Endodermal cell (in vitro differentiated cells): ENCODE measurements at regions not wholly inside any gene's neighbourhood (a gene's known extent, or its start where the extent isn't known, plus 50 kb on each side); places are given as distances from the start of the nearest gene placed in this dataset.

Source experiments
- DNase-seq: peaks from one replicate; pipeline ENCODE4 v3.0.0-alpha.2; 2017
- H3K27ac ChIP-seq: 2 replicates; pipeline ENCODE4 v1.5.1; 2013; ENCODE audit warnings: mild to moderate bottlenecking, low read depth, low read length, moderate library complexity
- H3K27me3 ChIP-seq: 2 replicates; pipeline ENCODE4 v1.6.1; 2013; ENCODE audit warnings: mild to moderate bottlenecking, low read length, moderate library complexity; ENCODE audit not compliant: insufficient read depth, control insufficient read depth, poor library complexity, severe bottlenecking
- H3K36me3 ChIP-seq: 2 replicates; pipeline ENCODE4 v1.7.0; 2013; ENCODE audit warnings: mild to moderate bottlenecking, low read length, moderate library complexity; ENCODE audit not compliant: control insufficient read depth, insufficient read depth
- H3K4me1 ChIP-seq: one replicate; pipeline ENCODE4 v1.7.0; 2013; ENCODE audit warnings: low read length; ENCODE audit not compliant: control insufficient read depth, insufficient read depth
- H3K4me3 ChIP-seq: 2 replicates; pipeline ENCODE4 v1.5.1; 2013; ENCODE audit warnings: mild to moderate bottlenecking, low read length, moderate library complexity
- H3K9ac ChIP-seq: 2 replicates; pipeline ENCODE4 v1.6.1; 2013; ENCODE audit warnings: mild to moderate bottlenecking, low read length, moderate library complexity; ENCODE audit not compliant: poor library complexity, severe bottlenecking; ENCODE audit errors: extremely low read depth
- H3K9me3 ChIP-seq: 2 replicates; pipeline ENCODE4 v1.6.1; 2013; ENCODE audit warnings: mild to moderate bottlenecking, low read length, moderate library complexity; ENCODE audit not compliant: control insufficient read depth
- H3K27ac Mint-ChIP-seq: 2 replicates; pipeline ENCODE4 v1.8.0; 2020; ENCODE audit warnings: mixed read lengths
- H3K27me3 Mint-ChIP-seq: 2 replicates; pipeline ENCODE4 v1.8.0; 2021; ENCODE audit warnings: mild to moderate bottlenecking, mixed read lengths; ENCODE audit not compliant: insufficient read depth
- H3K36me3 Mint-ChIP-seq: 2 replicates; pipeline ENCODE4 v1.8.0; 2020; ENCODE audit warnings: low read depth, mixed read lengths
- H3K4me1 Mint-ChIP-seq: 2 replicates; pipeline ENCODE4 v1.8.0; 2020; ENCODE audit warnings: mixed read lengths
- H3K4me3 Mint-ChIP-seq: 2 replicates; pipeline ENCODE4 v1.8.0; 2020; ENCODE audit warnings: mild to moderate bottlenecking, moderate library complexity, mixed read lengths
- H3K9me3 Mint-ChIP-seq: 2 replicates; pipeline ENCODE4 v1.8.0; 2020; ENCODE audit warnings: mild to moderate bottlenecking, mixed read lengths
- CTCF ChIP-seq: fragments of 200-600 bp; sonication (generic); conservative IDR thresholded peaks from 2 replicates; pipeline ENCODE4 v1.5.0; 2021; ENCODE audit warnings: antibody characterized with exemption, mild to moderate bottlenecking
- WGBS, 2 experiments: methylation state at CpG; one replicate each; pipeline versions ENCODE4 v1.1.5 to v1.1.7; 2013; ENCODE audit warnings: missing lambda C conversion rate in 2 of 2, mixed read lengths in 1 of 2; ENCODE audit not compliant: insufficient coverage in 1 of 2, insufficient read length in 1 of 2; 5-methylcytosine and 5-hydroxymethylcytosine counted together

GRCh38 chr12:74896186-74896585 lies 313.5 kb downstream of the KCNC2 start:
- no peaks in the 10 kb centered on the region for H3K9me3 ChIP-seq
- Mint-ChIP-seq H3K36me3 (no peaks in the 10 kb centered on the region), H3K4me3 (no peak overlapping the region), H3K27me3 (no peaks in the 10 kb centered on the region), H3K9me3 (no peaks in the 10 kb centered on the region), H3K4me1 (no peaks in the 10 kb centered on the region), H3K27ac (no peak overlapping the region)
- no peaks in the 10 kb centered on the region for H3K4me1 ChIP-seq
- no peaks in the 10 kb centered on the region for H3K27me3 ChIP-seq
- H3K36me3 ChIP-seq: no peaks in the 10 kb centered on the region
- H3K9ac ChIP-seq: no peak overlapping the region
- DNase-seq: no peak
- no peak overlapping the region for H3K27ac ChIP-seq
- WGBS, 2 experiments: 87% methylated on average over 1 of the region's 1 CpG; no CpG with 5 or more reads in 1 of the 2 experiments
- no peak for TF ChIP-seq CTCF
- no peak overlapping the region for H3K4me3 ChIP-seq

- no peaks in the 10 kb centered on the region for H3K9me3 ChIP-seq
- H3K27ac Mint-ChIP-seq: no peak overlapping the region
- 85 to 100% methylated on average over 2 to 5 of the region's 5 CpGs for WGBS, 2 experiments
These were observed 312.0 kb downstream of the KCNC2 start for GRCh38 chr12:74897425-74898211.

GRCh38 chr12:74899031-74899829 lies 310.4 kb downstream of the KCNC2 start:
- Mint-ChIP-seq H3K9me3 (no peaks in the 10 kb centered on the region), H3K4me1 (no peaks in the 10 kb centered on the region), H3K4me3 (no peak overlapping the region), H3K27me3 (no peaks in the 10 kb centered on the region), H3K36me3 (no peaks in the 10 kb centered on the region), H3K27ac (no peak overlapping the region)
- no peak overlapping the region for H3K4me3 ChIP-seq
- no peak for TF ChIP-seq CTCF
- no peak overlapping the region for H3K9ac ChIP-seq
- 93 to 100% methylated on average over 1 to 3 of the region's 4 CpGs for WGBS, 2 experiments
- H3K27me3 ChIP-seq: no peaks in the 10 kb centered on the region
- no peaks in the 10 kb centered on the region for H3K36me3 ChIP-seq
- no peak for DNase-seq
- no peaks in the 10 kb centered on the region for H3K9me3 ChIP-seq
- H3K4me1 ChIP-seq: no peaks in the 10 kb centered on the region
- H3K27ac ChIP-seq: no peak overlapping the region

More at GRCh38 chr12:74897425-74898211, 312.0 kb downstream of the KCNC2 start:
- Histone ChIP-seq H3K4me3 (no peak overlapping the region), H3K27me3 (no peaks in the 10 kb centered on the region), H3K9ac (no peak overlapping the region), H3K36me3 (no peaks in the 10 kb centered on the region), H3K4me1 (no peaks in the 10 kb centered on the region), H3K27ac (no peak overlapping the region)
- H3K4me1 Mint-ChIP-seq: no peaks in the 10 kb centered on the region
- no peak overlapping the region for H3K4me3 Mint-ChIP-seq
- no peaks in the 10 kb centered on the region for H3K36me3 Mint-ChIP-seq
- no peaks in the 10 kb centered on the region for H3K27me3 Mint-ChIP-seq
- no peak for DNase-seq
- H3K9me3 Mint-ChIP-seq: no peaks in the 10 kb centered on the region
- TF ChIP-seq CTCF: no peak
